ENCODE measurements at regions not wholly inside any gene's neighbourhood (a gene's known extent, or its start where the extent isn't known, plus 50 kb on each side); places are given as distances from the start of the nearest gene placed in this dataset.

GRCh38 chr3:178434206-178434805, 101.9 kb upstream of the KCNMB2 start:
- no peak for TF ChIP-seq POLR2AphosphoS5 (IDR thresholded peaks at IDR 0.05; ENCODE audit: low read depth, low read length)
- no peak for TF ChIP-seq POLR2A (IDR thresholded peaks at IDR 0.05; ENCODE audit: low read depth, low read length)
- no peak for TF ChIP-seq TAF1 (IDR thresholded peaks at IDR 0.05; ENCODE audit: low read depth, low read length)
- no peak for TF ChIP-seq SPI1 (IDR thresholded peaks at IDR 0.05; ENCODE audit: low read depth, low read length)
- TF ChIP-seq POU2F2 (IDR thresholded peaks at IDR 0.05; ENCODE audit: low read depth, low read length), result no peak
- no peak for TF ChIP-seq PAX5 (IDR thresholded peaks at IDR 0.05; ENCODE audit: insufficient read depth, low read length, severe bottlenecking)

All from GM12891 (cell line).